Fibroblast of the aortic adventitia (primary cell): ENCODE measurements at regions not wholly inside any gene's neighbourhood (a gene's known extent, or its start where the extent isn't known, plus 50 kb on each side); places are given as distances from the start of the nearest gene placed in this dataset.

Experiments used
- DNase-seq: peaks from one replicate; pipeline ENCODE4 v3.0.0-alpha.2; 2010; ENCODE audit warnings: low read depth
- H3K4me3 ChIP-seq: 2 replicates; pipeline ENCODE4 v1.5.1; 2011; ENCODE audit warnings: low read depth, mild to moderate bottlenecking, control low read depth, low read length, moderate library complexity
- TF ChIP-seq, protein P1 (sequence below): IDR thresholded peaks from 2 replicates; pipeline ENCODE4 v1.5.1; 2011; ENCODE audit warnings: mild to moderate bottlenecking, low read length, control low read depth, inconsistent platforms; ENCODE audit not compliant: insufficient read depth

DNA sequence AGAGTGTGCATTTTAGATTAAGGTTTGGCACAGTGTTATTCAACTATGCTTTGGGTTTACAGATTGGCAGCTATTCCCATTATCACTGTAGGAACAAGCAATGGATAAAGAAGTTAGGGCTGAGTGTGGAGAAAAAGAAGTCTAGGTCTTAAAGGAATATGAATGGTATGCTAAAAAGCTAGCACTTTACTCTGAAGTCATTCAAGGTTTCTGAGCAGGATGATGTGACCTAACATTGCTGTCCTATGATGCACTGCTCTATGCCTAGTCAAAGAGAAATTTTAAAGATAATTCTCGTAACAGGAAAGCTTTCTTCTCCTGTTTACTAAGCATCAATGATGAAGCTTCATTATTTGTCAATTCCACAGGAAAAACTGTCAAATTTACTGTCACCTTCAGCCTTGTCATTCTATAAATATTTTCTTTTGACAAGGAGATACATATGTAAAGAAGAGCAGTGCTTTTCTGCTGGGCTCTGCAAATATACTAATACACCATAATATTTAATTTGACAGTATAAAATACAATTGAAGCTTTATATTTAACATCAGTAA is 476.1 kb upstream of the PTPRD start:
- TF ChIP-seq, protein P1, sequence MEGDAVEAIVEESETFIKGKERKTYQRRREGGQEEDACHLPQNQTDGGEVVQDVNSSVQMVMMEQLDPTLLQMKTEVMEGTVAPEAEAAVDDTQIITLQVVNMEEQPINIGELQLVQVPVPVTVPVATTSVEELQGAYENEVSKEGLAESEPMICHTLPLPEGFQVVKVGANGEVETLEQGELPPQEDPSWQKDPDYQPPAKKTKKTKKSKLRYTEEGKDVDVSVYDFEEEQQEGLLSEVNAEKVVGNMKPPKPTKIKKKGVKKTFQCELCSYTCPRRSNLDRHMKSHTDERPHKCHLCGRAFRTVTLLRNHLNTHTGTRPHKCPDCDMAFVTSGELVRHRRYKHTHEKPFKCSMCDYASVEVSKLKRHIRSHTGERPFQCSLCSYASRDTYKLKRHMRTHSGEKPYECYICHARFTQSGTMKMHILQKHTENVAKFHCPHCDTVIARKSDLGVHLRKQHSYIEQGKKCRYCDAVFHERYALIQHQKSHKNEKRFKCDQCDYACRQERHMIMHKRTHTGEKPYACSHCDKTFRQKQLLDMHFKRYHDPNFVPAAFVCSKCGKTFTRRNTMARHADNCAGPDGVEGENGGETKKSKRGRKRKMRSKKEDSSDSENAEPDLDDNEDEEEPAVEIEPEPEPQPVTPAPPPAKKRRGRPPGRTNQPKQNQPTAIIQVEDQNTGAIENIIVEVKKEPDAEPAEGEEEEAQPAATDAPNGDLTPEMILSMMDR = no peak
- DNase-seq = no peak
- H3K4me3 ChIP-seq = no peak overlapping the region

DNA sequence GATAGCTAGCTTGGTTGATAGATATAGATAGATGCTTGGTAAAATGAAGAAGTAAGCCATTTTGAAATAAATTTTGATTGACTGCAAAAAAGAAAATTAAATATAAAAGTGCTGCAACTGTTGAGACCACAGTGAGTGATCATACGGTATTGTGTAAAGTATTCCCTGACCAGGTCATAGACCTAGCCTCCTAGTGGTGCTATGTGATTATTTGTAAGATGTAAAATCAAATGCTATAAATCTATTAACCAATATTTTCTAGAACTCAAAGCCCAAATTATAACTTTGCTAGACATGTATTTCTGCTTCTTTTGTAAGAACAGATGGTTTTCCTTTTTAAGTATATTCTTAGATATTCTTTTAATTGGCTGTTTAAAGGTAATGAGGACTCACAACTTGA is 480.2 kb upstream of the PTPRD start:
- H3K4me3 ChIP-seq = no peak overlapping the region
- TF ChIP-seq, protein P1 = no peak
- no peak for DNase-seq

DNA sequence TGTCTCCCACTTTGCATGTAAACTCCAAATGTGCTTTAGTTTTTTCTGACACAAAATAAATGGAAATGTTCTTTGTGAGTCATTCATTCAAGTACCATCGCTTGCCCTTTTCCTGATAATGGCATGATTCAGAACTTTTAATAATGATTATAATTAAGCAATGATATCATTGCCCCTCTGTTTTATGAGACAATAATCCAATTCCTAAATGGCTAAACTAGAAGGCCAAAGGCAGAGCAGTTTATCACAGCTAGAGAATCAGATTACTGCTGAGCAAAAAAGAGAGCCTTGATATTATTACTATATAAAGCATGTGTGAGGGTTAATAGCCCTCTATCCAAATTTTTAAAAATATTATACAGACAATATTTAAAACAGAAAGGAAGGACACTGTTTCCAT is 484.2 kb upstream of the PTPRD start:
- no peak for DNase-seq
- TF ChIP-seq, protein P1 = no peak
- no peak overlapping the region for H3K4me3 ChIP-seq

DNA sequence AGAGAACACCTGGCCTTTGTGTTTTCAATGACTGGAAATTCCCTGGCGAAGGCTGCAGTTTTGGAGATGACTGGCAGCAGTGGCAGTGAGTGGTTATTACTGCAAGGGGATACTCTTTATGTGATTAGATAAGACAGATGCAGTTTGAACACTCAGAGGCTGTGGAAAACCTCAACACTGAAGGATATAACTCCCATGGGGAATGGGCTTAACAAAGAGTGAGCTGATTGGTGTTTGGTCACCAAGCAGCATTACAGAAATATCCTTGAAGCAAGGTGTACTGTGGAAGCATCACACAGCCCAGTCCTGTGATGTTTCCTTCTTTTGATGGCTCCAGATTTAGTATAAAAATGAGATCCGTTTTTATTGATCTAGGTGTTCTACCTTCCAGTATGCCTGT is 490.7 kb upstream of the PTPRD start:
- DNase-seq = no peak
- TF ChIP-seq, protein P1 = no peak
- H3K4me3 ChIP-seq = no peak overlapping the region

DNA sequence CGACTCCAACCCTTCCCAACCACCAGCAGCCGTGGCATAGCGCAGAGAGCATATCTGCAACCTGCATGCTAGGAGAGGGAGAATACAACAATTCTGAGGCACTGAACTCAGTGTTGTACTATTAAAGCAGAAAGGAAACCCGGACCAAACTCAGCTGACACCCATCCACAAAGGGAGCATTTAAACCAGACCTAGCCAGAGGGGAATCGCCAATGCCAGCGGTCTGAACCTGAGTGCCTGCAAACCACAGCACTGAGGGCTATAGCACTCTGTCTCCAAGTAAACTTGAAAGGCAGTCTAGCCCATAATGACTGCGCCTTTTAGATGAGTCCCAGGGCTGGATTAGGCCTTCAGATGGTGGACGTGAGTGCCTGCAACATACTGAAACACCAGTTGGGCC is 494.4 kb upstream of the PTPRD start:
- TF ChIP-seq, protein P1 = no peak
- H3K4me3 ChIP-seq = no peak overlapping the region
- no peak for DNase-seq

DNA sequence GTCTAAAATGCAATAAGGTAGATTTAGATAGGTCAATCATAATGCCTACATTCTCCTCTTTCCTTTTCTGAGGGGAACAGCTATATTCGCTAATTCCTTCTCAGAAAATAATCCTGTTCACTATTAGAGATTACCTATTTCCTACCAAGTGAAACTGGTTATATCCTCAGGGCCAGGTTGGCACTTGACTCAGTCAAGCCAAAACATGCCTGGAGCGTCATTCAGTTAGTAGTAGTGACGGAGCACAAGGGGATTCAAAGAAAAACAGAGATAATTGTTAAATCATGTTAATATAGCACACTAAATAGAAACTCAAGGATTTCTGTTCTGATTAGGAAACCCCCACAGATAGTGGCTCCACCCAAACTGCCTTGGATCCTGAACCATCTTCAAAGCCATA is 515.4 kb upstream of the PTPRD start:
- no peak overlapping the region for H3K4me3 ChIP-seq
- DNase-seq = no peak
- TF ChIP-seq, protein P1 = no peak

DNA sequence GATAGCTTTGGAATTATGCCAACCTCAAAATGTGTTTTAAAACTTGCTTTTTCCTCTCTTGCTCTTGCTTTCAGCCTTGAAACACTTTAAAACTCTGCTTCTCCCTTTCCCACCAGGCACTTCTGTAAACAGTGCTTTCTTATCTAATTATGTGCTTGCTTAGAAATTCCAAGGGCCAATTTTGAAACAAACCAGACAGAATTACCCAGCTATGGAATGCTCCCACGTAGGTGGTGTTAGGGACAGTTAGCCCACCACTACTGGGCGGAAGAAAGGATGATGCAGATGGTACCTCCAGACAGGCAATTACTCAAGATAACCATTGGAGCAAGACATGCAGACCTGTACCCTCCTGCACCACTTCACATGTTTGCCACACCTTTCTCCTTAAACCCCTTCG is 523.0 kb upstream of the PTPRD start:
- TF ChIP-seq, protein P1 = no peak
- no peak overlapping the region for H3K4me3 ChIP-seq

More for the DNA sequence above, 523.0 kb upstream of the PTPRD start:
- DNase-seq = no peak
